ENCODE measurements at regions not wholly inside any gene's neighbourhood (a gene's known extent, or its start where the extent isn't known, plus 50 kb on each side); places are given as distances from the start of the nearest gene placed in this dataset.
A peak's percentile ranks its signal among the peaks of the same experiment; 100 is the strongest.

DNA sequence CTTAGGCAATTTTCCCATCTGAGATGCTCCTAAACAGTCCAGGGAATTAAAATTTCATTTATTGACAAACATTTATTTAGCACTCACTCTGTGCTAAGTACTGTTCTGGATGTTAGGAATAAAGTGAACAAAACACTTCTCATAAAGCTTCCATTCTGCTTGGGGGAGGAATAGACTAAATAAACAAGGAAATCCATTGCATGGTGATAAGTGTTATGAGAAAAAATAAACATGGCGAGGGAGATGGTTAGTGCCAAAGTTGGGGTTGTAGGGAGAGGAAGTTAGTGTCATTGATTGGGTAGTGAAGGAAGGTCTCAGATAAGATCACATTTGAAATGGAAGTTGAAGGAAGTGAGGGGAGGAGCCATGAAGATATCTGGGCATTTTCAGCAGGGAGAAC is 72.2 kb upstream of the CES5A start:
- no peak for DNase-seq (ENCODE audit: low read depth, low spot score)

DNA sequence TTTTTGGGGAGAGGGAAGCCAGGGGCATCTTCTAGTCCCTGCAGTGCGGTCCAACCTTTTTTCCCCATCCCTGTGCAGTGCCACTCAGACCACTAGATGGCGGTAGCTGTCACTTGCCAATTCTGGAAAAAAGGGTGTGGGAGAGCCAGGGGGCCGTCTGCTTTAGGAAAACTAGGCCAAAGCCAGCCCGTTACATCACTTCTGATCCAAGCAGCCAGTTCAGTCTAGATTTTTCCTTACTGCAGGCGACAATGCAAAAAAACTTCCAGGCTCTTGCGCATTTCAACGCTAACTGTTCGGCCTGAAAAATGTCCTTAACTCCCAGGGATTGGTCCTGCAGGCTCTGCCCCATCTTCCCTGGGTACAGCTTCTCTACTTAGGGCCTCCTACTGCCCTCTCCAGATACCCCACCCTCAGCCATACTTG is 69.2 kb upstream of the CES5A start:
- DNase-seq (ENCODE audit: low read depth, low spot score): peak; percentile 82

DNA sequence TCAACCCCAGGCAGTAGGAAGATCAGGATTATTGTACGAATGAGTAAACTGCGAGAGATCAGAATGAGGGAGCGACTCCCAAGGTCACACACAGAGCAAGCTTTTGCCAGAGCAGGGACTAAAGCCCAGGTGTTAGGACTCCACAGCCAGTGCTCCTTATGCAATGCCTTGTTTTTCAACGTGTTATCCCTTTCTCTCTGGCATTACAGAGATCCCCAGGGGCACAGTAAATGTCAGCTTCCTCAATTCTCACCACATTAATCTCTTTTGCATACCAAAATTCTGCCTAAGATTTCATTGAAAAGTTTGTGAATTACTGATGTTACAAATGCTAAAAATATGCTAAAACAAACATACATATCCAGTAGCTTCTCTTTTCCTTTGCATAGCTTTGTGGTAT is 68.1 kb upstream of the CES5A start:
- DNase-seq (ENCODE audit: low read depth, low spot score): no peak

DNA sequence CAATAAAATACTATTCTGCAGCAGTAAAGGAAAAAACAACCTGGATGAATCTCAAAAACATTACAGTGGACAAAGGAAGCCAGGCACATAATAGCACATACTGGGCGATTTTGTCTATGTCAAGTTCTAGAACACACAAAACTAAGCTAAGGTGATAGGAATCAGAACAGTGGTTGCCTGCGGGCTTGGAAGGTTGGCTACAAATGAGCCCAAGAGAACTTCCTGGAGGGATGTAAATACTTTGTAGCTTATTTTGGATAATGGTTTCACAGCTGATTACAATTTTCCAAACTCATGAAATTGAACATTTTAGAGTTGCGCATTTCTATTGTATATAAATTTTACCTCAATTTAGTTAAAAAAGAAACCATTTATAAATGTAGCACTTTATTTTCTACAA is 67.6 kb upstream of the CES5A start:
- DNase-seq (ENCODE audit: low read depth, low spot score): no peak

DNA sequence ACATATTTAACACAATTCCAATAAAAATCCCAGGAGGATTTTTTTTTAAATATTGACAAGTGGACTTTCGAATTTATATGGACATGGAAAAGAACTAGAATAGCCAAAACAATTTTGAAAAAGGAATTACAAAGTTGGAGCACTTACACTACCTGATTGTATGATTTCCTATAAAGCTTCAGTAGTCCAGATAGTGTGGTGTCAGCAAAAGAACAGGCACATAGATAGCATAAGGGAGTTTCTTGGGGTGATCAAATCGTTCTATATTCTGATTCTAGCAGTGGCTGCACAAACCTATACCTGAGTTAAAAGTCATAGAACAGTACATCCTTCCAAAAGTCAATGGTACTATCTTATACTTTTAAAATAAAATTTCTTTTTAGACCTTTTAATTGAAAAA is 66.4 kb upstream of the CES5A start:
- no peak for DNase-seq (ENCODE audit: low read depth, low spot score)

DNA sequence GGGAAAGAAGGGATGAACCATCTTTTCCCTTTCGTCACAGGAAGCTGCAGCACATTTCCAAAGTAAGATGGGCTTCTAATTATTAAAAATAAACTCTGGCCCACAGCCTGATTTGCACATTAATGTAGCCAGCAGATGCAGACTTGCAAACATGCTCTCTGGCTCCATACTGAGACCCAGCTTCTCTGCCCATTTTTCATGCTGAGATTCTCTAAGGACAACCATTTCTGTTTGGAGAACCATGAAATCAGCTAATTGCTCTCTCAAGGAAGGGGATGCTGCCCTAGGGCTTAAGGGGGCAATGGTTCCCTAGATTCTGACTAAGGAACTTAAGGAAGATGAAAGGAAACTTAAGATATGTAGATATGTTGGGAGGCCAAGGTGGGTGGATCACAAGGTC is 63.0 kb upstream of the CES5A start:
- no peak for DNase-seq (ENCODE audit: low read depth, low spot score)

DNA sequence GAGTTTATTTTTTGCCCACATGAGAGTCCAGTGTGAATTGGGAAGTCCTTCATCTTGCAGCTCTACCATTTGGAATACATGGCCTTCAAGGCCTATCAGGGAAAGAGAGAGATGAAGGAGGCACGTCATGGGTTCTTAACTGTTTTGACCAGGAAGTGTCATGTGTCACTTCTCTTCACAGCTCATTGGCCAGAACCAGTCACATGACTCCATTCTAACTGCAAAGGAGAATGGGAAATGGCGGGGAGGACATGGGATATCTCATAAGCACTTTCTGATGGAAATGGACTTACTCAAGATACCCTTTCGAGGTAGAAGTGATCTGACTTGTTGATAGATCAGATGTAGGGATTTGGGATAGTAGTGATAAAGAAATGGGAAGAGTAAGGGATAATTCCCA is 57.9 kb upstream of the CES5A start:
- no peak for DNase-seq (ENCODE audit: low read depth, low spot score)

DNA sequence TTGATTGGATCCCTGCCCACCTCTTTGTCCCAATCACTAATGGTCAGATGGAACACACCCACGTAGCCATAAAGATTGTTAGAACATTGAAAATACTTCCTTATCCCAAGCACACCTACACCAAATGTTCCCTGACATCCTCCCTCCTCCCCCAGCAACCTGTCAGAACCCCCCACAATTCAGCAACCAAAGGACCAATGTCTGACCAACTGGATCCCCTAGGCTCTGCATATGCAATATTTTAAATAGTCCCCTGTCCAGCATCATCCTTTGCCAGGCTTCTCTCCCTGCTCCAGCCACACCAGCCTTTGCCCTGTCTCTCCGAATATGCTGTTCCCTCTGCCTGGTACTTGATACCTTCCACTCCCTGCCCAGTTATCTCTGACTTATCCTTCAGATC is 54.9 kb upstream of the CES5A start:
- no peak for DNase-seq (ENCODE audit: low read depth, low spot score)

DNA sequence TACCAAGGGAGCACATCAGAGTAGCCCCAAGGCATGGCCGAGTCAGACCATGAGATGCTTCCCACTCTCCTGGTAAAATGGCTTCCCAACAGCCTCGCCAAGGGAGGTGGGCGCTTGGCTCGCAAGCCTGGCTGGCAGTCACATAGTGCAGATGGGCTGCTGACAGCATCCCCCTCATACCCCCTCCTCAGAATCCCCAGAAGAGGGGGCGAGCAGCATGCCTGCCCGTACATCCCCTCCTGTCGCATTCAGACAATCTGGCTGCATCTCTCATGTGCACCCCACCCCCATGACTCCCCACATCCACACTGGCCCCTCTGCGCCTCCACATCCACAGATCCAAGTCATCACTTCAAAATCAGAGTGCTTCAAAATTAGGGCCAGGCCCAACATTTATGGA is 54.0 kb upstream of the CES5A start:
- no peak for DNase-seq (ENCODE audit: low read depth, low spot score)

DNA sequence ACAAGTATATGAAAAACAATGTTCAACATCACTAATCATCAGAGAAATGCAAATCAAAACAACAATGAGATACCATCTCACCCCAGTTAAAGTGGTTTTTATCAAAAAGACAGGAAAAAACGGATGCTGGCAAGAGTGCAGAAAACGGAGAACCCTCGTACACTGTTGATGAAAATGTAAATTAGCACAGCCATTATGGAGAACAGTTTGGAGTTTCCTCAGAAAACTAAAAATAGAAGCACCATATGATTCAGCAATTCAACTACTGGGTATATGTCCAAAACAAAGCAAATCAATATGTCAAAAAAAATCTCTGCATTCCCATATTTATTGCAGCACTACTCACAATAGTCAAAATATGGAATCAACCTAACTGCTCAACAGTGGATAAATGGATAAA is 50.1 kb upstream of the CES5A start:
- DNase-seq (ENCODE audit: low read depth, low spot score): no peak

Data from ELF-1 (cell line).